LNCaP clone FGC (cell line): ENCODE measurements at regions not wholly inside any gene's neighbourhood (a gene's known extent, or its start where the extent isn't known, plus 50 kb on each side); places are given as distances from the start of the nearest gene placed in this dataset.

ENCODE experiments used
- DNase-seq: peaks from one replicate; pipeline ENCODE4 v3.0.0-alpha.2; 2011; ENCODE audit warnings: low read depth
- H3K4me3 ChIP-seq: 2 replicates; pipeline ENCODE4 v1.5.1; 2011; ENCODE audit warnings: mild to moderate bottlenecking, low read depth, low read length, control low read depth
- CTCF ChIP-seq: IDR thresholded peaks from 2 replicates; pipeline ENCODE4 v1.5.1; 2012; ENCODE audit warnings: mild to moderate bottlenecking; ENCODE audit not compliant: control insufficient read depth, insufficient read depth; ENCODE audit errors: extremely low read depth

GRCh38 chr12:130254461-130255276, 83.0 kb upstream of the PIWIL1 start:
- H3K4me3 ChIP-seq, result no peak overlapping the region
- no peak for TF ChIP-seq CTCF
- no peak for DNase-seq

DNA sequence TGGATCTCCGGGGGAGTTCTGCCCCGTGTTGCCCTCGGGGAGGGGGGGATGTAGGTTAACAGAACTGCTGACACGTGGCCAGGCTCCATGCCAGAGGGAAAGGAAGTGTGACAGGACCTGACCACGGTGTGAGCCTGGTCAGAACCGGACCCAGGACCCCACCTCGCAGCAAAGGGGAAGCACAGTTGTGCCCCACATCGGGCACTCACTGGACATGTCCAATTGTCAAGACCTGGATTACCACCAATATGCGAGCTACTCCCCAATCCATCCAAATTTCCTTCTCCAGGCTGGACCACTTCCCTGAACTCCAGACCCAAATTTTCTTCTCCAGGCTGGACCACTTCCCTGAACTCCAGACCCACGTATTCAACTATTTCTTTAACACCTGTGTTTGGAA, 78.8 kb upstream of the PIWIL1 start:
- TF ChIP-seq CTCF, result no peak
- DNase-seq, result no peak
- H3K4me3 ChIP-seq, result no peak overlapping the region

GRCh38 chr12:130263025-130263424, 74.7 kb upstream of the PIWIL1 start:
- DNase-seq, result no peak
- no peak for TF ChIP-seq CTCF
- H3K4me3 ChIP-seq, result no peak overlapping the region

- no peak for TF ChIP-seq CTCF
- no peak for DNase-seq
- no peak overlapping the region for H3K4me3 ChIP-seq
Observed at GRCh38 chr12:130263996-130264395, 73.7 kb upstream of the PIWIL1 start.

- no peak for DNase-seq
- no peak overlapping the region for H3K4me3 ChIP-seq
- TF ChIP-seq CTCF, result no peak
Observed at GRCh38 chr12:130266751-130267150, 70.9 kb upstream of the PIWIL1 start.

- DNase-seq, result no peak
- TF ChIP-seq CTCF, result no peak
- no peak overlapping the region for H3K4me3 ChIP-seq
Observed at GRCh38 chr12:130280231-130280630, 57.5 kb upstream of the PIWIL1 start.

DNA sequence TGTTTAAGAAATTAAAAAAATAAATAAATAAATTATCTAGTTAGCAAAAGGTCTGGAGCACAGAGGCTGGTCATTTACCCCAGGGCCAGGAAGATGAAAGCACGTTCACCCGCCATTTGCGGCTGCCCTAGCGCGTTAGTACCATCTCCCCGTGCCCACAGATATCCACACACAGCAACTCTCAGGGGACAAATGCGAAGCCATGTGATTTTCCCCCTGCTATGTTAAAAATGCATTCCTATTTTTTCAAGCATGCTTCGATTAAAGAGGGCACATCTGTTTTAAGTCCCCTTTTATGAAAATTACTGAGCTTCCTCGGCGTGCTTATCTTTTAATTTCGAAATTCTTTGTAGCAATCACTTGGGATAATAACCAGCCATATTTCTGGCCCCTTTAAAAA, 56.9 kb upstream of the PIWIL1 start:
- no peak for DNase-seq
- TF ChIP-seq CTCF, result no peak
- H3K4me3 ChIP-seq, result no peak overlapping the region
